HCT116 (cell line): ENCODE measurements at regions not wholly inside any gene's neighbourhood (a gene's known extent, or its start where the extent isn't known, plus 50 kb on each side); places are given as distances from the start of the nearest gene placed in this dataset.

Experiments
- CBX3 ChIP-seq: IDR thresholded peaks from 2 replicates; pipeline ENCODE4 v1.6.1; 2012; ENCODE audit warnings: low read depth
- CEBPB ChIP-seq: IDR thresholded peaks from 2 replicates; pipeline ENCODE4 v1.6.1; 2012; ENCODE audit warnings: low read depth
- EGR1 ChIP-seq: IDR thresholded peaks from 2 replicates; pipeline ENCODE4 v1.6.1; 2012; ENCODE audit warnings: low read depth
- EZH2 ChIP-seq: fragments of 200-600 bp; sonication (generic); IDR thresholded peaks from 2 replicates; pipeline ENCODE4 v1.6.1; 2017; ENCODE audit warnings: antibody characterized with exemption, mixed run types
- EZH2phosphoT487 ChIP-seq: fragments of 200-600 bp; IDR thresholded peaks from 2 replicates; pipeline ENCODE4 v1.6.1; 2018; ENCODE audit warnings: antibody characterized with exemption, borderline replicate concordance
- FOSL1 ChIP-seq: IDR thresholded peaks from 2 replicates; pipeline ENCODE4 v1.6.1; 2012; ENCODE audit warnings: low read depth
- JUND ChIP-seq: IDR thresholded peaks from 2 replicates; pipeline ENCODE4 v1.6.1; 2012
- POLR2AphosphoS5 ChIP-seq: IDR thresholded peaks from 2 replicates; pipeline ENCODE4 v1.6.1; 2011; ENCODE audit warnings: mild to moderate bottlenecking, low read depth, low read length, moderate library complexity
- RAD21 ChIP-seq: IDR thresholded peaks from 2 replicates; pipeline ENCODE4 v1.6.1; 2012; ENCODE audit warnings: low read depth, mild to moderate bottlenecking
- YY1 ChIP-seq: IDR thresholded peaks from 2 replicates; pipeline ENCODE4 v1.6.1; 2011; ENCODE audit warnings: low read length, low read depth, moderate library complexity, mild to moderate bottlenecking; ENCODE audit not compliant: insufficient replicate concordance; ENCODE audit errors: extremely low read depth
- ZNF274 ChIP-seq: fragments of 200-500 bp; sonication (Bioruptor generic); IDR thresholded peaks from 2 replicates; pipeline ENCODE4 v1.6.1; 2014; ENCODE audit warnings: mild to moderate bottlenecking, low read depth, low read length, inconsistent platforms
- TF ChIP-seq, protein P1 (sequence below), 3 experiments: fragments of 200-600 bp in 1 of 3; sonication (generic) in 1 of 3; IDR thresholded peaks in 2 of 3; conservative IDR thresholded peaks in 1 of 3; 2 replicates each; pipeline ENCODE4 v1.5.1; 2012 to 2017; ENCODE audit warnings: low read depth in 2 of 3, low read length in 2 of 3, antibody characterized with exemption in 1 of 3, borderline replicate concordance in 1 of 3, control low read depth in 1 of 3, mild to moderate bottlenecking in 1 of 3, mixed read lengths in 1 of 3, mixed run types in 1 of 3, moderate library complexity in 1 of 3; ENCODE audit not compliant: insufficient read depth in 1 of 3

DNA sequence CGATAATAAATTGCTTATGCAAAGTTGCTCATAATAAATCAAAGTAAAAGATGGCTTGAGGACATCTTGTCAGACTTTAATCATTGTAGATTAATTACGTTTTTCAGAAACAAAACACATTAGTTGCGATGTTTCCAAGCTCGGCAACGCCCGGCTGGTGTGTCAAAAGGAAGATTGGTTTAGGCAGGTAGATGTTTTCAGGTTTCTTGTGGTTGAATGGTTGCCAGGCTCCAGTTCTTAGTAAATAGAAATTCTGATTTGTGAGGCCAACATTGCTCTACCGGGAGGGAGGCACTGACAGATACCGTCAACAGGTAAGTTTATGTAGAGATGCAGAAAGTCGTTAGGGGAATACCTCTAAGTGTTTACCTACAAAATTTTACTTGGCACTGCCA is 280.3 kb downstream of the NPR3 start:
- TF ChIP-seq EZH2phosphoT487 (no peak), CEBPB (no peak), RAD21 (no peak), CBX3 (no peak), EZH2 (no peak), YY1 (no peak), JUND (no peak), POLR2AphosphoS5 (no peak), EGR1 (no peak), ZNF274 (no peak), FOSL1 (no peak)
- TF ChIP-seq, protein P1, sequence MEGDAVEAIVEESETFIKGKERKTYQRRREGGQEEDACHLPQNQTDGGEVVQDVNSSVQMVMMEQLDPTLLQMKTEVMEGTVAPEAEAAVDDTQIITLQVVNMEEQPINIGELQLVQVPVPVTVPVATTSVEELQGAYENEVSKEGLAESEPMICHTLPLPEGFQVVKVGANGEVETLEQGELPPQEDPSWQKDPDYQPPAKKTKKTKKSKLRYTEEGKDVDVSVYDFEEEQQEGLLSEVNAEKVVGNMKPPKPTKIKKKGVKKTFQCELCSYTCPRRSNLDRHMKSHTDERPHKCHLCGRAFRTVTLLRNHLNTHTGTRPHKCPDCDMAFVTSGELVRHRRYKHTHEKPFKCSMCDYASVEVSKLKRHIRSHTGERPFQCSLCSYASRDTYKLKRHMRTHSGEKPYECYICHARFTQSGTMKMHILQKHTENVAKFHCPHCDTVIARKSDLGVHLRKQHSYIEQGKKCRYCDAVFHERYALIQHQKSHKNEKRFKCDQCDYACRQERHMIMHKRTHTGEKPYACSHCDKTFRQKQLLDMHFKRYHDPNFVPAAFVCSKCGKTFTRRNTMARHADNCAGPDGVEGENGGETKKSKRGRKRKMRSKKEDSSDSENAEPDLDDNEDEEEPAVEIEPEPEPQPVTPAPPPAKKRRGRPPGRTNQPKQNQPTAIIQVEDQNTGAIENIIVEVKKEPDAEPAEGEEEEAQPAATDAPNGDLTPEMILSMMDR (IDR thresholded peaks at IDR 0.05 in 2 of 3, conservative IDR thresholded peaks at IDR 0.05 in 1 of 3; ENCODE audit: borderline replicate concordance in 1 of 3, insufficient read depth in 1 of 3, low read depth in 2 of 3, low read length in 2 of 3): no peak
